ENCODE measurements at regions not wholly inside any gene's neighbourhood (a gene's known extent, or its start where the extent isn't known, plus 50 kb on each side); places are given as distances from the start of the nearest gene placed in this dataset.

GRCh38 chr7:94303118-94303517, 91.6 kb upstream of the COL1A2 start:
- Histone ChIP-seq H3K9me3 (ENCODE audit: control insufficient read depth, low read length) (no peaks in the 10 kb centered on the region), H2BK5ac (ENCODE audit: low read depth, low read length, poor library complexity, severe bottlenecking) (no peak overlapping the region), H3K14ac (ENCODE audit: low read length in 2 of 2) (no peak overlapping the region), H3K79me1 (replicated peaks; ENCODE audit: low read length, poor library complexity, severe bottlenecking) (no peaks in the 10 kb centered on the region), H3K36me3 (ENCODE audit: control insufficient read depth in 1 of 2, insufficient read depth in 2 of 2, low read depth in 1 of 2, low read length in 2 of 2) (no peaks in the 10 kb centered on the region), H4K91ac (ENCODE audit: low read length) (no peak overlapping the region), H3K4me3 (ENCODE audit: insufficient read depth in 1 of 2, low read depth in 1 of 2, low read length in 2 of 2) (peak overlapping the region in 1 of 2 experiments; percentile 63), H2AK5ac (ENCODE audit: low read length, severe bottlenecking) (peak overlapping the region; percentile 90), H2BK12ac (ENCODE audit: low read length in 2 of 2) (peak overlapping the region; percentile 64 to 76), H3K23ac (ENCODE audit: low read length in 2 of 2) (no peak overlapping the region), H4K8ac (ENCODE audit: low read length) (no peak overlapping the region), H2AFZ (ENCODE audit: low read depth, low read length) (no peak overlapping the region), H3K4me1 (ENCODE audit: control insufficient read depth, insufficient read depth, low read depth, low read length) (peaks cover 8% of the 10 kb centered on the region), H3K18ac (ENCODE audit: low read depth in 1 of 2, low read length in 2 of 2) (peak overlapping the region in 1 of 2 experiments; percentile 60), H2BK15ac (ENCODE audit: low read depth, poor library complexity, severe bottlenecking) (no peak overlapping the region), H3K4me2 (ENCODE audit: low read length, poor library complexity, severe bottlenecking) (no peak overlapping the region), H3K27me3 (ENCODE audit: control insufficient read depth in 1 of 2, insufficient read depth in 1 of 2, low read length in 2 of 2) (no peaks in the 10 kb centered on the region), H3K9ac (ENCODE audit: low read length) (peak overlapping the region; percentile 88), H2BK120ac (ENCODE audit: low read depth, low read length) (peak overlapping the region; percentile 82), H3K27ac (ENCODE audit: low read length, poor library complexity, severe bottlenecking) (peak overlapping the region; percentile 14), H3K4ac (ENCODE audit: low read depth in 1 of 2, low read length in 2 of 2) (peak overlapping the region; percentile 39 to 41)
- DNase-seq: peak; percentile 29
- WGBS: 44% methylated on average over 4 of the region's 4 CpGs

- Histone ChIP-seq H2AFZ (ENCODE audit: low read depth, low read length) (no peak overlapping the region), H2BK120ac (ENCODE audit: low read depth, low read length) (no peak overlapping the region), H3K4me3 (ENCODE audit: insufficient read depth in 1 of 2, low read depth in 1 of 2, low read length in 2 of 2) (peak overlapping the region in 1 of 2 experiments; percentile 63), H3K4me1 (ENCODE audit: control insufficient read depth, insufficient read depth, low read depth, low read length) (peaks cover 8% of the 10 kb centered on the region), H3K79me1 (replicated peaks; ENCODE audit: low read length, poor library complexity, severe bottlenecking) (no peaks in the 10 kb centered on the region), H3K27ac (ENCODE audit: low read length, poor library complexity, severe bottlenecking) (peak overlapping the region; percentile 14), H3K23ac (ENCODE audit: low read length in 2 of 2) (no peak overlapping the region), H3K4me2 (ENCODE audit: low read length, poor library complexity, severe bottlenecking) (no peak overlapping the region), H2BK15ac (ENCODE audit: low read depth, poor library complexity, severe bottlenecking) (no peak overlapping the region), H3K14ac (ENCODE audit: low read length in 2 of 2) (no peak overlapping the region), H2AK5ac (ENCODE audit: low read length, severe bottlenecking) (no peak overlapping the region), H3K4ac (ENCODE audit: low read depth in 1 of 2, low read length in 2 of 2) (no peak overlapping the region), H3K9me3 (ENCODE audit: control insufficient read depth, low read length) (no peaks in the 10 kb centered on the region), H2BK5ac (ENCODE audit: low read depth, low read length, poor library complexity, severe bottlenecking) (no peak overlapping the region), H3K9ac (ENCODE audit: low read length) (peak overlapping the region; percentile 88), H3K36me3 (ENCODE audit: control insufficient read depth in 1 of 2, insufficient read depth in 2 of 2, low read depth in 1 of 2, low read length in 2 of 2) (no peaks in the 10 kb centered on the region), H3K18ac (ENCODE audit: low read depth in 1 of 2, low read length in 2 of 2) (no peak overlapping the region), H4K8ac (ENCODE audit: low read length) (peak overlapping the region; percentile 59), H2BK12ac (ENCODE audit: low read length in 2 of 2) (no peak overlapping the region), H4K91ac (ENCODE audit: low read length) (no peak overlapping the region), H3K27me3 (ENCODE audit: control insufficient read depth in 1 of 2, insufficient read depth in 1 of 2, low read length in 2 of 2) (no peaks in the 10 kb centered on the region)
- DNase-seq: peak; percentile 88
- 6% methylated on average over 5 of the region's 7 CpGs for WGBS
Observed at GRCh38 chr7:94303695-94304094, 91.0 kb upstream of the COL1A2 start.

DNA sequence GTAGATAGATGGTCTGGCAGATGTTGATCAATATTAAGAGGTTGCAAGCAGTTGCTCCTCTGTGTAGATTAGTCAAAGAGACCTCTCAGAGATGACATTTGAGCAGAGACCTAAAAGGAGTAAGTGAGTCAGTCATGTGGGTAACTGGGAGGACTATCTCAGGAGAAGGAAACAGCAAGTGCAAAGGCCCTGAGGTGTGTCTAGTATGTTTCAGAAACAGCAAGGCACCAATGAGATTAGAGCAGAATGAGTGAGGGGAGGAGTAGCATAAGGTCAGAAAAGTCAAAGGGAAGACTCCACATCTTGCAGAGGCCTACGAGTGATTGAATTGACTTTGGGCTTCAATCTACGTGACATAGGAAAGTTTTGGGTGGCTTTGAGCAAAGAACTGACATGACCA, 89.8 kb upstream of the COL1A2 start:
- WGBS: 95% methylated on average over 2 of the region's 2 CpGs
- Histone ChIP-seq H3K4me3 (ENCODE audit: insufficient read depth in 1 of 2, low read depth in 1 of 2, low read length in 2 of 2) (no peak overlapping the region), H3K14ac (ENCODE audit: low read length in 2 of 2) (no peak overlapping the region)

DNA sequence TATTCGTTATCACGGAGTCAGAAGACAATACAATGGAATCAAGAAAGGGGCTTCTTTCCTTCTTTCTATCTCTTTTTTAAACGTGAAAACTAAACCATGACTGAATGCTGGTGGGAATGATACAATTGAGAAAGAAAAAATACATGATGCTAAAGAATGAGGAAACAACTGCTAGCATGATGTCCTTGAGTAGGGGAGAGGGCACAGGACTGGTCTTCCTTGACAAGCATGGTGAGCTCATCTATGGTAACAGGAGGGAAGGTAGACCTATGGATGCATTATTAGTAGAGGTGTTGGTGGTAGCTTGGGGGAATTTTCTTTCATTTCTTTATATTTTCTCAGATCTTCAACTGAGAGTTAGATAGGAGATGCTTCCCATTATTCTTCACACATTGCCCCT, 88.9 kb upstream of the COL1A2 start:
- WGBS: 100% methylated on average over 3 of the region's 3 CpGs
- Histone ChIP-seq H2AK5ac (ENCODE audit: low read length, severe bottlenecking) (no peak overlapping the region), H3K9ac (ENCODE audit: low read length) (no peak overlapping the region), H2AFZ (ENCODE audit: low read depth, low read length) (no peak overlapping the region), H3K23ac (ENCODE audit: low read length in 2 of 2) (no peak overlapping the region), H4K91ac (ENCODE audit: low read length) (no peak overlapping the region), H3K36me3 (ENCODE audit: control insufficient read depth in 1 of 2, insufficient read depth in 2 of 2, low read depth in 1 of 2, low read length in 2 of 2) (no peaks in the 10 kb centered on the region), H3K27me3 (ENCODE audit: control insufficient read depth in 1 of 2, insufficient read depth in 1 of 2, low read length in 2 of 2) (no peaks in the 10 kb centered on the region), H3K4me3 (ENCODE audit: insufficient read depth in 1 of 2, low read depth in 1 of 2, low read length in 2 of 2) (no peak overlapping the region), H3K18ac (ENCODE audit: low read depth in 1 of 2, low read length in 2 of 2) (no peak overlapping the region), H2BK5ac (ENCODE audit: low read depth, low read length, poor library complexity, severe bottlenecking) (no peak overlapping the region), H2BK15ac (ENCODE audit: low read depth, poor library complexity, severe bottlenecking) (no peak overlapping the region), H3K4ac (ENCODE audit: low read depth in 1 of 2, low read length in 2 of 2) (no peak overlapping the region), H2BK120ac (ENCODE audit: low read depth, low read length) (no peak overlapping the region), H3K4me1 (ENCODE audit: control insufficient read depth, insufficient read depth, low read depth, low read length) (peaks cover 5% of the 10 kb centered on the region), H3K27ac (ENCODE audit: low read length, poor library complexity, severe bottlenecking) (no peak overlapping the region), H4K8ac (ENCODE audit: low read length) (no peak overlapping the region), H3K14ac (ENCODE audit: low read length in 2 of 2) (no peak overlapping the region), H3K4me2 (ENCODE audit: low read length, poor library complexity, severe bottlenecking) (no peak overlapping the region), H3K9me3 (ENCODE audit: control insufficient read depth, low read length) (no peaks in the 10 kb centered on the region), H2BK12ac (ENCODE audit: low read length in 2 of 2) (no peak overlapping the region), H3K79me1 (replicated peaks; ENCODE audit: low read length, poor library complexity, severe bottlenecking) (no peaks in the 10 kb centered on the region)
- no peak for DNase-seq

More for the DNA sequence above, 89.8 kb upstream of the COL1A2 start:
- no peaks in the 10 kb centered on the region for H3K79me1 ChIP-seq (replicated peaks; ENCODE audit: low read length, poor library complexity, severe bottlenecking)
- H3K27ac ChIP-seq (ENCODE audit: low read length, poor library complexity, severe bottlenecking): no peak overlapping the region
- H2AK5ac ChIP-seq (ENCODE audit: low read length, severe bottlenecking): peak overlapping the region; percentile 23
- H3K4me2 ChIP-seq (ENCODE audit: low read length, poor library complexity, severe bottlenecking): no peak overlapping the region
- no peak overlapping the region for H2BK120ac ChIP-seq (ENCODE audit: low read depth, low read length)
- H3K9me3 ChIP-seq (ENCODE audit: control insufficient read depth, low read length): no peaks in the 10 kb centered on the region
- no peaks in the 10 kb centered on the region for H3K36me3 ChIP-seq (ENCODE audit: control insufficient read depth in 1 of 2, insufficient read depth in 2 of 2, low read depth in 1 of 2, low read length in 2 of 2)
- H3K27me3 ChIP-seq (ENCODE audit: control insufficient read depth in 1 of 2, insufficient read depth in 1 of 2, low read length in 2 of 2): no peaks in the 10 kb centered on the region
- peaks cover 8% of the 10 kb centered on the region for H3K4me1 ChIP-seq (ENCODE audit: control insufficient read depth, insufficient read depth, low read depth, low read length)
- H3K4ac ChIP-seq (ENCODE audit: low read depth in 1 of 2, low read length in 2 of 2): no peak overlapping the region
- no peak for DNase-seq
- no peak overlapping the region for H4K91ac ChIP-seq (ENCODE audit: low read length)
- H2AFZ ChIP-seq (ENCODE audit: low read depth, low read length): no peak overlapping the region
- H3K23ac ChIP-seq (ENCODE audit: low read length in 2 of 2): no peak overlapping the region
- peak overlapping the region; percentile 88 for H3K9ac ChIP-seq (ENCODE audit: low read length)
- H2BK5ac ChIP-seq (ENCODE audit: low read depth, low read length, poor library complexity, severe bottlenecking): no peak overlapping the region
- H4K8ac ChIP-seq (ENCODE audit: low read length): no peak overlapping the region
- no peak overlapping the region for H3K18ac ChIP-seq (ENCODE audit: low read depth in 1 of 2, low read length in 2 of 2)
- H2BK12ac ChIP-seq (ENCODE audit: low read length in 2 of 2): peak overlapping the region in 1 of 2 experiments; percentile 33
- H2BK15ac ChIP-seq (ENCODE audit: low read depth, poor library complexity, severe bottlenecking): peak overlapping the region; percentile 63

Data from mesenchymal stem cell (in vitro differentiated cells and primary cell).